HCT116 (cell line): ENCODE measurements at regions not wholly inside any gene's neighbourhood (a gene's known extent, or its start where the extent isn't known, plus 50 kb on each side); places are given as distances from the start of the nearest gene placed in this dataset.

ENCODE experiments used
- ATAC-seq: fragments of 200-7000 bp; cut with Tn5 transposase; 2 replicates; pipeline ENCODE4 v1.9.1; 2020; ENCODE audit warnings: mild to moderate bottlenecking, moderate library complexity
- BruUV-seq: library from RNA; stranded (reverse); fragments of 400-500 nt; replicated peaks from 2 replicates; lab custom pipeline; 2021; lab: Mats Ljungman, UMichigan
- CTCF ChIA-PET: fragments of 300-600 bp; sonication (Branson Sonifier 250); formaldehyde crosslinking; loops from one replicate; lab custom pipeline; 2021; ENCODE audit warnings: antibody characterized with exemption; lab: Charles Lee
- POLR2A ChIA-PET: fragments of 300-600, 350-600 bp; sonication (Branson Sonifier 250); formaldehyde crosslinking; loops from one replicate; lab custom pipeline; 2021; ENCODE audit warnings: antibody characterized with exemption; lab: Charles Lee
- RAD21 ChIA-PET, 2 experiments: fragments of 300-600 bp; sonication (Branson Sonifier 250); formaldehyde crosslinking; loops; one replicate each; lab custom pipeline; 2023; ENCODE audit warnings: low total read pairs in 2 of 2; ENCODE audit not compliant: uncharacterized antibody in 2 of 2, unreplicated experiment in 2 of 2, low non-redundant PET in 1 of 2; lab: Charles Lee
- DNase-seq: peaks from one replicate; pipeline ENCODE4 v3.0.0-alpha.2; 2010; ENCODE audit warnings: low read depth, low spot score
- H2AFZ ChIP-seq: fragments of 200-600 bp; shearing (Covaris generic), sonication (generic); 2 replicates; pipeline ENCODE4 v1.6.1; 2017; ENCODE audit warnings: low read depth, mixed run types, mixed read lengths, antibody characterized with exemption, low read length; ENCODE audit not compliant: poor library complexity, severe bottlenecking
- H3K27ac ChIP-seq: 2 replicates; pipeline ENCODE4 v1.5.1; 2012; ENCODE audit warnings: low read depth, low read length
- H3K27me3 ChIP-seq: fragments of 200-600 bp; sonication (generic); 2 replicates; pipeline ENCODE4 v1.6.1; 2016; ENCODE audit warnings: mixed run types, low read length, mixed read lengths; ENCODE audit not compliant: insufficient read depth
- H3K36me3 ChIP-seq, 2 experiments: fragments of 200-500 bp in 1 of 2; fragments of 200-600 bp in 1 of 2; sonication (Bioruptor generic) in 1 of 2; sonication (generic) in 1 of 2; 2 replicates each; pipeline versions ENCODE4 v1.5.1 to v1.6.1; 2014 to 2016; ENCODE audit warnings: low read length in 2 of 2, inconsistent platforms in 1 of 2, mixed read lengths in 1 of 2, mixed run types in 1 of 2; ENCODE audit not compliant: insufficient read depth in 2 of 2, control insufficient read depth in 1 of 2
- H3K4me1 ChIP-seq, 2 experiments: fragments of 200-600 bp in 1 of 2; sonication (generic) in 1 of 2; 2 replicates each; pipeline versions ENCODE4 v1.5.1 to v1.6.1; 2012 to 2017; ENCODE audit warnings: low read length in 2 of 2, inconsistent platforms in 1 of 2, mild to moderate bottlenecking in 1 of 2, mixed read lengths in 1 of 2, mixed run types in 1 of 2, moderate library complexity in 1 of 2; ENCODE audit not compliant: insufficient read depth in 2 of 2, control insufficient read depth in 1 of 2
- H3K4me2 ChIP-seq: fragments of 200-600 bp; sonication (generic); 2 replicates; pipeline ENCODE4 v1.6.1; 2017; ENCODE audit warnings: mixed run types, low read length, mixed read lengths
- H3K4me3 ChIP-seq, 2 experiments: fragments of 200-600 bp in 1 of 2; sonication (generic) in 1 of 2; replicated peaks in 1 of 2; 2 replicates each; pipeline ENCODE4 v1.5.1; 2011 to 2016; ENCODE audit warnings: low read length in 2 of 2, control low read depth in 1 of 2, low read depth in 1 of 2, mild to moderate bottlenecking in 1 of 2, mixed read lengths in 1 of 2, mixed run types in 1 of 2
- H3K79me2 ChIP-seq: fragments of 200-600 bp; sonication (generic); 2 replicates; pipeline ENCODE4 v1.6.1; 2017; ENCODE audit warnings: mild to moderate bottlenecking, mixed run types, low read length, moderate library complexity, mixed read lengths; ENCODE audit not compliant: insufficient read depth
- H3K9ac ChIP-seq: fragments of 200-600 bp; sonication (generic); 2 replicates; pipeline ENCODE4 v1.6.1; 2016; ENCODE audit warnings: low read length, mixed read lengths
- H3K9me2 ChIP-seq: fragments of 200-600 bp; sonication (generic), shearing (Covaris generic); 2 replicates; pipeline ENCODE4 v1.6.1; 2017; ENCODE audit warnings: mixed run types, mild to moderate bottlenecking, moderate library complexity; ENCODE audit not compliant: insufficient read depth
- H3K9me3 ChIP-seq, 2 experiments: fragments of 200-500 bp in 1 of 2; fragments of 200-600 bp in 1 of 2; sonication (Bioruptor generic) in 1 of 2; sonication (generic) in 1 of 2; 2 replicates each; pipeline ENCODE4 v1.6.1; 2014 to 2017; ENCODE audit warnings: low read length in 2 of 2, mixed read lengths in 2 of 2, inconsistent platforms in 1 of 2, low read depth in 1 of 2, mild to moderate bottlenecking in 1 of 2, mixed run types in 1 of 2, moderate library complexity in 1 of 2; ENCODE audit not compliant: control insufficient read depth in 1 of 2, insufficient read depth in 1 of 2
- H4K20me1 ChIP-seq: fragments of 200-600 bp; sonication (generic), shearing (Covaris generic); 2 replicates; pipeline ENCODE4 v1.6.1; 2017; ENCODE audit warnings: mixed run types, mild to moderate bottlenecking, moderate library complexity; ENCODE audit not compliant: insufficient read depth
- ATF3 ChIP-seq: IDR thresholded peaks from 2 replicates; pipeline ENCODE4 v1.6.1; 2012
- CEBPB ChIP-seq: IDR thresholded peaks from 2 replicates; pipeline ENCODE4 v1.6.1; 2012; ENCODE audit warnings: low read depth
- EGR1 ChIP-seq: IDR thresholded peaks from 2 replicates; pipeline ENCODE4 v1.6.1; 2012; ENCODE audit warnings: low read depth
- EZH2 ChIP-seq: fragments of 200-600 bp; sonication (generic); IDR thresholded peaks from 2 replicates; pipeline ENCODE4 v1.6.1; 2017; ENCODE audit warnings: antibody characterized with exemption, mixed run types
- EZH2phosphoT487 ChIP-seq: fragments of 200-600 bp; IDR thresholded peaks from 2 replicates; pipeline ENCODE4 v1.6.1; 2018; ENCODE audit warnings: antibody characterized with exemption, borderline replicate concordance
- POLR2A ChIP-seq: IDR thresholded peaks from 2 replicates; pipeline ENCODE4 v1.7.0; 2011; ENCODE audit warnings: borderline replicate concordance; ENCODE audit not compliant: insufficient read depth, insufficient read length; ENCODE audit errors: extremely low read depth
- POLR2AphosphoS5 ChIP-seq: IDR thresholded peaks from 2 replicates; pipeline ENCODE4 v1.6.1; 2011; ENCODE audit warnings: mild to moderate bottlenecking, low read depth, low read length, moderate library complexity
- RAD21 ChIP-seq: IDR thresholded peaks from 2 replicates; pipeline ENCODE4 v1.6.1; 2012; ENCODE audit warnings: low read depth, mild to moderate bottlenecking
- SIN3A ChIP-seq: IDR thresholded peaks from 2 replicates; pipeline ENCODE4 v1.6.1; 2012; ENCODE audit warnings: low read depth
- SP1 ChIP-seq: IDR thresholded peaks from 2 replicates; pipeline ENCODE4 v1.6.1; 2012; ENCODE audit warnings: low read depth
- TCF7L2 ChIP-seq: IDR thresholded peaks from 2 replicates; pipeline ENCODE4 v1.7.0; 2011; ENCODE audit warnings: borderline replicate concordance, inconsistent platforms; ENCODE audit not compliant: insufficient read depth, insufficient read length; ENCODE audit errors: extremely low read depth
- ZFX ChIP-seq: fragments of 450-650 bp; IDR thresholded peaks from 2 replicates; pipeline ENCODE4 v1.6.1; 2017
- ZNF274 ChIP-seq: fragments of 200-500 bp; sonication (Bioruptor generic); IDR thresholded peaks from 2 replicates; pipeline ENCODE4 v1.6.1; 2014; ENCODE audit warnings: mild to moderate bottlenecking, low read depth, low read length, inconsistent platforms
- intact Hi-C: fragments of 100-400 bp; cut with micrococcal nuclease; formaldehyde crosslinking; loops from 2 replicates; pipeline ENCODE4 v1.10.0; 2022
- TF ChIP-seq, protein P1 (sequence below): IDR thresholded peaks from 2 replicates; pipeline ENCODE4 v1.6.1; 2012; ENCODE audit warnings: low read depth
- TF ChIP-seq, protein P2 (sequence below): IDR thresholded peaks from 2 replicates; pipeline ENCODE4 v1.6.1; 2011; ENCODE audit warnings: mild to moderate bottlenecking, low read length, moderate library complexity; ENCODE audit not compliant: insufficient replicate concordance; ENCODE audit errors: extremely low read depth

- intact Hi-C loops: no loop called here
- ChIA-PET RAD21 (no interaction called here), CTCF (no interaction called here), POLR2A (no interaction called here)
- no peaks in the 10 kb centered on the region for H3K9me2 ChIP-seq
- no peaks in the 10 kb centered on the region for H3K27me3 ChIP-seq
- BruUV-seq: no TSS peak
- H3K4me2 ChIP-seq: no peak overlapping the region
- TF ChIP-seq, protein P1, sequence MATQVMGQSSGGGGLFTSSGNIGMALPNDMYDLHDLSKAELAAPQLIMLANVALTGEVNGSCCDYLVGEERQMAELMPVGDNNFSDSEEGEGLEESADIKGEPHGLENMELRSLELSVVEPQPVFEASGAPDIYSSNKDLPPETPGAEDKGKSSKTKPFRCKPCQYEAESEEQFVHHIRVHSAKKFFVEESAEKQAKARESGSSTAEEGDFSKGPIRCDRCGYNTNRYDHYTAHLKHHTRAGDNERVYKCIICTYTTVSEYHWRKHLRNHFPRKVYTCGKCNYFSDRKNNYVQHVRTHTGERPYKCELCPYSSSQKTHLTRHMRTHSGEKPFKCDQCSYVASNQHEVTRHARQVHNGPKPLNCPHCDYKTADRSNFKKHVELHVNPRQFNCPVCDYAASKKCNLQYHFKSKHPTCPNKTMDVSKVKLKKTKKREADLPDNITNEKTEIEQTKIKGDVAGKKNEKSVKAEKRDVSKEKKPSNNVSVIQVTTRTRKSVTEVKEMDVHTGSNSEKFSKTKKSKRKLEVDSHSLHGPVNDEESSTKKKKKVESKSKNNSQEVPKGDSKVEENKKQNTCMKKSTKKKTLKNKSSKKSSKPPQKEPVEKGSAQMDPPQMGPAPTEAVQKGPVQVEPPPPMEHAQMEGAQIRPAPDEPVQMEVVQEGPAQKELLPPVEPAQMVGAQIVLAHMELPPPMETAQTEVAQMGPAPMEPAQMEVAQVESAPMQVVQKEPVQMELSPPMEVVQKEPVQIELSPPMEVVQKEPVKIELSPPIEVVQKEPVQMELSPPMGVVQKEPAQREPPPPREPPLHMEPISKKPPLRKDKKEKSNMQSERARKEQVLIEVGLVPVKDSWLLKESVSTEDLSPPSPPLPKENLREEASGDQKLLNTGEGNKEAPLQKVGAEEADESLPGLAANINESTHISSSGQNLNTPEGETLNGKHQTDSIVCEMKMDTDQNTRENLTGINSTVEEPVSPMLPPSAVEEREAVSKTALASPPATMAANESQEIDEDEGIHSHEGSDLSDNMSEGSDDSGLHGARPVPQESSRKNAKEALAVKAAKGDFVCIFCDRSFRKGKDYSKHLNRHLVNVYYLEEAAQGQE: no peak
- no peak for TF ChIP-seq EZH2
- no peak for TF ChIP-seq CEBPB
- no peak for TF ChIP-seq ZFX
- TF ChIP-seq RAD21: no peak
- no peak for TF ChIP-seq ATF3
- TF ChIP-seq POLR2A: no peak
- TF ChIP-seq POLR2AphosphoS5: no peak
- no peak for TF ChIP-seq SIN3A
- TF ChIP-seq, protein P2, sequence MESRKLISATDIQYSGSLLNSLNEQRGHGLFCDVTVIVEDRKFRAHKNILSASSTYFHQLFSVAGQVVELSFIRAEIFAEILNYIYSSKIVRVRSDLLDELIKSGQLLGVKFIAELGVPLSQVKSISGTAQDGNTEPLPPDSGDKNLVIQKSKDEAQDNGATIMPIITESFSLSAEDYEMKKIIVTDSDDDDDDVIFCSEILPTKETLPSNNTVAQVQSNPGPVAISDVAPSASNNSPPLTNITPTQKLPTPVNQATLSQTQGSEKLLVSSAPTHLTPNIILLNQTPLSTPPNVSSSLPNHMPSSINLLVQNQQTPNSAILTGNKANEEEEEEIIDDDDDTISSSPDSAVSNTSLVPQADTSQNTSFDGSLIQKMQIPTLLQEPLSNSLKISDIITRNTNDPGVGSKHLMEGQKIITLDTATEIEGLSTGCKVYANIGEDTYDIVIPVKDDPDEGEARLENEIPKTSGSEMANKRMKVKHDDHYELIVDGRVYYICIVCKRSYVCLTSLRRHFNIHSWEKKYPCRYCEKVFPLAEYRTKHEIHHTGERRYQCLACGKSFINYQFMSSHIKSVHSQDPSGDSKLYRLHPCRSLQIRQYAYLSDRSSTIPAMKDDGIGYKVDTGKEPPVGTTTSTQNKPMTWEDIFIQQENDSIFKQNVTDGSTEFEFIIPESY: no peak
- no peak for TF ChIP-seq EGR1
- no peak for TF ChIP-seq ZNF274
- TF ChIP-seq TCF7L2: no peak
- no peak for TF ChIP-seq EZH2phosphoT487
- no peak for TF ChIP-seq SP1
- no peaks in the 10 kb centered on the region for H3K36me3 ChIP-seq
- no peaks in the 10 kb centered on the region for H4K20me1 ChIP-seq
- no peaks in the 10 kb centered on the region for H3K4me1 ChIP-seq
- H3K9me3 ChIP-seq: no peaks in the 10 kb centered on the region
- no peaks in the 10 kb centered on the region for H3K79me2 ChIP-seq
- H3K27ac ChIP-seq: no peak overlapping the region
- no peak for DNase-seq
- H3K4me3 ChIP-seq: no peak overlapping the region
- H2AFZ ChIP-seq: no peak overlapping the region
- H3K9ac ChIP-seq: no peak overlapping the region
- no peak for ATAC-seq
Observed at GRCh38 chr3:189410522-189410921, 220.7 kb upstream of the TP63 start.
